ENCODE measurements at regions not wholly inside any gene's neighbourhood (a gene's known extent, or its start where the extent isn't known, plus 50 kb on each side); places are given as distances from the start of the nearest gene placed in this dataset.

DNA sequence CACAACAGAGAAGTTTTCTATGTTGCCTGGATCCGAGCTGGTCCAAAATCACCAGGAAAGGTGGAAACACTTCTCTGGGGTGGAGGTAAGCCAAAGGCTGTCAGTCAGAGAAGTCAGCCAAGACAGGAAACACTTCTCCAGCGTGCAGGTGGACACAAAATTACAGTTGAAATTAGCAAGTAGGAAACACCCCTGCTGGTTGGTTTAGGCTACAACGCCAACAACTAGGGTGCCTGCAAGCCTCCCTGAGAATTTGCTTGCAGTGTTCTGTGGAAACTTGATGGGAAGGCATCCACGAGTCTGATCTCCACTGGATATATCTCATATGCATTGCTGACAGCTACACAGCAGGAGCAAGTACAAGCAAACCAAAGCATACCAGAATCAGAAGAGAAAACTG, 600.5 kb downstream of the RERGL start:
- TF ChIP-seq NFE2 (IDR thresholded peaks at IDR 0.05; ENCODE audit: low read depth) = no peak
- no peak for TF ChIP-seq ZNF217 (CRISPR knock-in tag; IDR thresholded peaks at IDR 0.05)
- no peak for TF ChIP-seq EZH2 (IDR thresholded peaks at IDR 0.05; ENCODE audit: borderline replicate concordance, low read depth, low read length)
- TF ChIP-seq, protein P1, sequence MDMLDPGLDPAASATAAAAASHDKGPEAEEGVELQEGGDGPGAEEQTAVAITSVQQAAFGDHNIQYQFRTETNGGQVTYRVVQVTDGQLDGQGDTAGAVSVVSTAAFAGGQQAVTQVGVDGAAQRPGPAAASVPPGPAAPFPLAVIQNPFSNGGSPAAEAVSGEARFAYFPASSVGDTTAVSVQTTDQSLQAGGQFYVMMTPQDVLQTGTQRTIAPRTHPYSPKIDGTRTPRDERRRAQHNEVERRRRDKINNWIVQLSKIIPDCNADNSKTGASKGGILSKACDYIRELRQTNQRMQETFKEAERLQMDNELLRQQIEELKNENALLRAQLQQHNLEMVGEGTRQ (CRISPR knock-in tag; IDR thresholded peaks at IDR 0.05) = no peak
- TF ChIP-seq, protein P2, sequence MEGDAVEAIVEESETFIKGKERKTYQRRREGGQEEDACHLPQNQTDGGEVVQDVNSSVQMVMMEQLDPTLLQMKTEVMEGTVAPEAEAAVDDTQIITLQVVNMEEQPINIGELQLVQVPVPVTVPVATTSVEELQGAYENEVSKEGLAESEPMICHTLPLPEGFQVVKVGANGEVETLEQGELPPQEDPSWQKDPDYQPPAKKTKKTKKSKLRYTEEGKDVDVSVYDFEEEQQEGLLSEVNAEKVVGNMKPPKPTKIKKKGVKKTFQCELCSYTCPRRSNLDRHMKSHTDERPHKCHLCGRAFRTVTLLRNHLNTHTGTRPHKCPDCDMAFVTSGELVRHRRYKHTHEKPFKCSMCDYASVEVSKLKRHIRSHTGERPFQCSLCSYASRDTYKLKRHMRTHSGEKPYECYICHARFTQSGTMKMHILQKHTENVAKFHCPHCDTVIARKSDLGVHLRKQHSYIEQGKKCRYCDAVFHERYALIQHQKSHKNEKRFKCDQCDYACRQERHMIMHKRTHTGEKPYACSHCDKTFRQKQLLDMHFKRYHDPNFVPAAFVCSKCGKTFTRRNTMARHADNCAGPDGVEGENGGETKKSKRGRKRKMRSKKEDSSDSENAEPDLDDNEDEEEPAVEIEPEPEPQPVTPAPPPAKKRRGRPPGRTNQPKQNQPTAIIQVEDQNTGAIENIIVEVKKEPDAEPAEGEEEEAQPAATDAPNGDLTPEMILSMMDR (IDR thresholded peaks at IDR 0.05 in 2 of 3, conservative IDR thresholded peaks at IDR 0.05 in 1 of 3; ENCODE audit: insufficient read depth in 2 of 3, low read depth in 1 of 3, low read length in 3 of 3) = no peak
- TF ChIP-seq PTTG1 (tag; IDR thresholded peaks at IDR 0.05; ENCODE audit: low read depth) = no peak
- no peak for TF ChIP-seq POLR2A (conservative IDR thresholded peaks at IDR 0.05)

All from K562 (cell line).